ENCODE measurements at regions not wholly inside any gene's neighbourhood (a gene's known extent, or its start where the extent isn't known, plus 50 kb on each side); places are given as distances from the start of the nearest gene placed in this dataset.
"Not testable (repeated sequence)": the region's sequence is repeated elsewhere in the genome, so short reads cannot be mapped to it uniquely, and the experiment has no call there.

- peaks cover 0 to 4% (median 0%) of the 10 kb centered on the region in 12 donors for H3K9me3 ChIP-seq
- no peaks in the 10 kb centered on the region for H3K27me3 ChIP-seq
- no peaks in the 10 kb centered on the region for H3K36me3 ChIP-seq
- no peak for TF ChIP-seq POLR2A (IDR thresholded peaks at IDR 0.05)
- TF ChIP-seq CTCF (IDR thresholded peaks at IDR 0.05) = no peak
- DNase-seq = no peak
- no peak overlapping the region for H3K4me3 ChIP-seq
- H3K27ac ChIP-seq = no peak overlapping the region
- no peaks in the 10 kb centered on the region for H3K4me1 ChIP-seq
- intact Hi-C loops (cut with DNase I) = no loop called here
- WGBS, 4 donors = 60 to 75% (median 64%) methylated on average over 2 of the region's 2 CpGs
- no peak for ATAC-seq
These were observed 100.3 kb upstream of the SLIT2 start for GRCh38 chr4:20151436-20151835.

GRCh38 chr4:20149143-20149542 lies 102.6 kb upstream of the SLIT2 start:
- H3K36me3 ChIP-seq; H3K4me1 ChIP-seq; ATAC-seq; intact Hi-C loops (cut with DNase I); H3K4me3 ChIP-seq; H3K27me3 ChIP-seq; DNase-seq; H3K27ac ChIP-seq: not testable (repeated sequence)
- 71 to 91% (median 82%) methylated on average over 3 of the region's 3 CpGs for WGBS, 4 donors
- peaks cover 0 to 21% (median 0%) of the 10 kb centered on the region in 12 donors for H3K9me3 ChIP-seq

- DNase-seq = no peak
- H3K27ac ChIP-seq = no peak overlapping the region
- TF ChIP-seq CTCF (IDR thresholded peaks at IDR 0.05) = no peak
- no peak for TF ChIP-seq POLR2A (IDR thresholded peaks at IDR 0.05)
- 36 to 51% (median 42%) methylated on average over 2 of the region's 2 CpGs for WGBS, 4 donors
- no peak for ATAC-seq
- H3K27me3 ChIP-seq = no peaks in the 10 kb centered on the region
- H3K9me3 ChIP-seq = peaks cover 0 to 24% (median 8%) of the 10 kb centered on the region in 12 donors
- no peaks in the 10 kb centered on the region for H3K4me1 ChIP-seq
- intact Hi-C loops (cut with DNase I) = no loop called here
- no peak overlapping the region for H3K4me3 ChIP-seq
- H3K36me3 ChIP-seq = no peaks in the 10 kb centered on the region
These were observed 114.5 kb upstream of the SLIT2 start for GRCh38 chr4:20137176-20137575.

- Histone ChIP-seq H3K36me3 (no peaks in the 10 kb centered on the region), H3K4me3 (no peak overlapping the region), H3K27ac (no peak overlapping the region), H3K9me3 (no peaks in the 10 kb centered on the region), H3K4me1 (no peaks in the 10 kb centered on the region), H3K27me3 (no peaks in the 10 kb centered on the region)
- ATAC-seq = no peak
- DNase-seq = no peak
- 92 to 100% (median 93%) methylated on average over 1 of the region's 1 CpG for WGBS, 4 donors
- TF ChIP-seq CTCF (IDR thresholded peaks at IDR 0.05) (no peak), POLR2A (IDR thresholded peaks at IDR 0.05) (no peak)
- intact Hi-C loops (cut with DNase I) = no loop called here
These were observed 124.1 kb upstream of the SLIT2 start for GRCh38 chr4:20127626-20128025.

- Histone ChIP-seq H3K36me3 (no peaks in the 10 kb centered on the region), H3K9me3 (no peaks in the 10 kb centered on the region), H3K4me3 (no peak overlapping the region), H3K27ac (no peak overlapping the region), H3K4me1 (no peaks in the 10 kb centered on the region), H3K27me3 (no peaks in the 10 kb centered on the region)
- TF ChIP-seq CTCF (IDR thresholded peaks at IDR 0.05) = no peak
- no peak for TF ChIP-seq POLR2A (IDR thresholded peaks at IDR 0.05)
- intact Hi-C loops (cut with DNase I) = no loop called here
- no peak for DNase-seq
- no peak for ATAC-seq
- 93 to 98% (median 95%) methylated on average over 1 of the region's 1 CpG for WGBS, 4 donors
These were observed 124.8 kb upstream of the SLIT2 start for GRCh38 chr4:20126906-20127305.

Data from heart left ventricle (tissue), 16 donors.